ENCODE measurements at regions not wholly inside any gene's neighbourhood (a gene's known extent, or its start where the extent isn't known, plus 50 kb on each side); places are given as distances from the start of the nearest gene placed in this dataset.
A peak's percentile ranks its signal among the peaks of the same experiment; 100 is the strongest.

DNA sequence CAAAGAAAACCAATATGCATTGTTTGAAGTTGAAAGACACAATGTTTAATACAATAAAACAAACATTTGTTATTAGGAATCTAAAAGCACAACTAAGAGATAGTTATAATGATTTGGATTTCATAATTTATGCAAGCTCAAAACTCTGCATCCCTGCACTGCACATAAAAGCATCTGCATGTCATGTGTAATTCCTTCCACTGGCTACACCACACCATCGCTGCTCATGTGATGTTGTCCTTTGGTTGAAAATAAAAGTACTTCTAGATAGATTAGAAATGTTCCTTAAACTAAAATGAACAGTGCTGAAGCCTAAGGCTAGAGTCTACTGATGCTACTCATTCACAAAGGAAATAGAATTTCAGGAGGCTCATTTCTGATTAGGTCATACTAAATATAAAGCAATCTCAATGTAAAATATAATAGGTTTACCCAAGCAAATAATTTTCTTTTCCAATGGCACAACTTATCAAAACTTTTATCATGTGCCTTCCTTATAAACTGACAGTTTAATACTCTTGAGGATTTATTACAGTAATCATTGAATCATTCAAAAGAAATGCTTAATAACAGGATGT, 130.8 kb upstream of the DKK2 start:
- DNase-seq (ENCODE audit: extremely low read depth, low read depth), result no peak
- TF ChIP-seq, protein P1, sequence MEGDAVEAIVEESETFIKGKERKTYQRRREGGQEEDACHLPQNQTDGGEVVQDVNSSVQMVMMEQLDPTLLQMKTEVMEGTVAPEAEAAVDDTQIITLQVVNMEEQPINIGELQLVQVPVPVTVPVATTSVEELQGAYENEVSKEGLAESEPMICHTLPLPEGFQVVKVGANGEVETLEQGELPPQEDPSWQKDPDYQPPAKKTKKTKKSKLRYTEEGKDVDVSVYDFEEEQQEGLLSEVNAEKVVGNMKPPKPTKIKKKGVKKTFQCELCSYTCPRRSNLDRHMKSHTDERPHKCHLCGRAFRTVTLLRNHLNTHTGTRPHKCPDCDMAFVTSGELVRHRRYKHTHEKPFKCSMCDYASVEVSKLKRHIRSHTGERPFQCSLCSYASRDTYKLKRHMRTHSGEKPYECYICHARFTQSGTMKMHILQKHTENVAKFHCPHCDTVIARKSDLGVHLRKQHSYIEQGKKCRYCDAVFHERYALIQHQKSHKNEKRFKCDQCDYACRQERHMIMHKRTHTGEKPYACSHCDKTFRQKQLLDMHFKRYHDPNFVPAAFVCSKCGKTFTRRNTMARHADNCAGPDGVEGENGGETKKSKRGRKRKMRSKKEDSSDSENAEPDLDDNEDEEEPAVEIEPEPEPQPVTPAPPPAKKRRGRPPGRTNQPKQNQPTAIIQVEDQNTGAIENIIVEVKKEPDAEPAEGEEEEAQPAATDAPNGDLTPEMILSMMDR (IDR thresholded peaks at IDR 0.05; ENCODE audit: low read depth, low read length), result no peak

DNA sequence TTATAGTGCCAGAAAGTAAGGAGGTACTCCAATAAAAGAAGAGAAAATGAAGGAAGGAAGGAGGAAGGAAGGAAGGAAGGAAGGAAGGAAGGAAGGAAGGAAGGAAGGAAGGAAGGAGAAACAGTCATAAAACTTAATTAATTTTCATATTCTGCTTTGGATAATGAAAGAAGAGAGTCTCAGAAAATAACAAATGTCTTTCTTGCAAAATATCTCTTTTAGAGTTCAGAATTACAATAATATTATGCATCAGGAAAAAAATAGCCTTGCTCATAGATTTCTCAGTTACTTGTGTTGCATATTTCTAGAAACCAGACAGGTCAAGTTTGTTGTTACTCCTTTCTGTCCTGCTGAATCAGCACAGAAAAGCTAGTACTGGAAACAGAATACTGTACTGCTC, 130.1 kb upstream of the DKK2 start:
- TF ChIP-seq, protein P1 (IDR thresholded peaks at IDR 0.05; ENCODE audit: low read depth, low read length), result no peak
- no peak for DNase-seq (ENCODE audit: extremely low read depth, low read depth)

DNA sequence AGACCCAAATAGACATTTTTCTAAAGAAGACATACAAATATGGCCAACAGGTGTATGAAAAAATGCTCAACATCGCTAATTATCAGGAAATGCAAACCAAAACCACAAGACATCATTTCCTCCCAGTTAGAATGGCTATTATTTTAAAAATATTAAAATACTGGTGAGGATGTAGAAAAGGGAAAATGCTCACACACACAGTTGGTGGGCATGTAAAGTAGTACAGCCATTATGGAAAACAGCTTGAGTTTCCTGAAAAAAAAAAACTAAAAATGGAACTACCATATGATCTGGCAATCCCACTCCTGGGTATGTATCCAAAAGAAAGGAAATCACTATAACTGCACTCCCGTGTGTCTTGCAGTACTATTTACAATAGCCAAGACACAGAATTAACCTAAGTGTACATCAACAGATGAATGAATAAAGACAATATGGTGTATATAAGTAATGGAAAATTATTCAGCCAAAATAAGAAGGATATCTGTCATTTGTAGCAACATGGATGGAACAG, 128.9 kb upstream of the DKK2 start:
- DNase-seq (ENCODE audit: extremely low read depth, low read depth), result no peak
- TF ChIP-seq, protein P1 (IDR thresholded peaks at IDR 0.05; ENCODE audit: low read depth, low read length), result no peak

DNA sequence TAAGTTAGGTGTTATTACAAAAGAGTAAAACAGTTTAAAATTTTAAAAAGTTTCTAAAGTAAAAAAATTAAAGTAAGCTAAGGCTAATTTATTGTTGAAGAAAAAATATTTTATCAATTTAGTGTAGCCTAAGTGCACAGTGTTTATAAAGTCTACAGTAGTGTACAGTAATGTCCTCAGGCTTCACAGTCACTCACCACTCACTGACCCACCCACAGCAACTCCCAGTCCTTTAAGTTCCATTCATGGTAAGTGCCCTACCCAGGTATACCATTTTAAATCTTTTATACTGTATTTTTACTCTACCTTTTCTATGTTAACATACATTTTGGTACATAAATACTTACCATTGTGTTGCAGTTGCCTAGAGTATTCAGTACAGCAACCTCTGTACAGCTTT, 120.3 kb upstream of the DKK2 start:
- TF ChIP-seq, protein P1 (IDR thresholded peaks at IDR 0.05; ENCODE audit: low read depth, low read length), result no peak
- no peak for DNase-seq (ENCODE audit: extremely low read depth, low read depth)

DNA sequence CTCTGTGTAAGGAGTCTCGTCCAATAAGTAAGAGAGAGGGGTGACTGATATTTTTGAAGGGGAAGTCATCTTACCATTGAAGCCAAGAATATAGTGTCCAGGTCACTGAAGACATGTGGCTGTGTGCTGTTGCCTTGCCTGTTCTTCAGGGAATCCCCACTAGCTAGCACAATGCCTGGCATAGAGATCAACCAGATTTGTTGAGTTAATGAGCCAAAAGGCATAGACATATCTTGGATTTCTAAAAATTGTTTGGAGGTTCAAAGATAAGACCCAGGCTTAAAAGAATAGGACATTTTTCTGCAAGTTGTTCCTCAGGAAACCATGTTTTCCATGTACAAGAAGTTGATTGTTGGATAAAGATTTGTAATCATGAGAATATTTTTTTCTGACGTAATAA, 119.3 kb upstream of the DKK2 start:
- TF ChIP-seq, protein P1 (IDR thresholded peaks at IDR 0.05; ENCODE audit: low read depth, low read length), result no peak
- no peak for DNase-seq (ENCODE audit: extremely low read depth, low read depth)

DNA sequence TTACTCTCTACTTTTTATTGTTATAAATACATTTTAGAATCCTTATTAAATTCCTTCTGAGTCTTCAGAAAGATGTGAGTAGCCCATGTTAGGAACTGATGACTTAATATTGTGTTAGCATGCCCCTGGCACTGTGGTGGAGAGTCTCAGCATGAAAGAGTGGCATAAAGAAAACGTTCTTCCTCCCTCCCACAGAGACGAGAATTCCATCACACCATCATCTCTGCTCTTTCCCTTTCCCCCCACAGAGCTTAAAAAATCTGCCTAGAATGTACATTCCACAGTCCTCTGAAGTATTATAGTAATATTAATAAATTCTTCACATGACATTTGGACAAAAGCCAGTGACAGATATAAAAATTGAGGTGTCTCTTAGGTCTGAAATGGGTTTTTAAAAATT, 117.8 kb upstream of the DKK2 start:
- TF ChIP-seq, protein P1 (IDR thresholded peaks at IDR 0.05; ENCODE audit: low read depth, low read length), result no peak
- no peak for DNase-seq (ENCODE audit: extremely low read depth, low read depth)

DNA sequence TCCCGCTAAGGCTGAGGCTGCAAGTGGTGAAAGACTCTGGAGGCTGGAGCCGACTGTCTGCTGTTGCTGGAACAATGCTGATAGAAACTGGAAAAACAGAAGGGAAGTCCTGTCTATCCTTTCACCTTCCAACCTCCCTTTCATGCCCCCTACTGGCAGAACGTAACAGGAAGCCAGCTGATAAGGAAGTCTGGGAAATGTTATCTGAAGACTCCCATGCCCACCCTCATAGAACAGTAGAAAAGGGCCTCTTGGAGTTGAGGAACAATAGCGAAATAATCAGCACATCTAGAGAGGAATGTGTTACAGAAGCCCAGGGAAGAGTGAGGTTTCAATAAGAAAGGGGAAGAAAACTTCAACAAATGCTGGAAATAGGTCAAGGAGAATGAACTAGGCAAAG, 117.1 kb upstream of the DKK2 start:
- DNase-seq (ENCODE audit: extremely low read depth, low read depth), result no peak
- TF ChIP-seq, protein P1 (IDR thresholded peaks at IDR 0.05; ENCODE audit: low read depth, low read length), result peak; percentile 31

All from AG09319 (cell line).